Endothelial cell of umbilical vein (primary cell): ENCODE measurements at regions not wholly inside any gene's neighbourhood (a gene's known extent, or its start where the extent isn't known, plus 50 kb on each side); places are given as distances from the start of the nearest gene placed in this dataset.

Experiments
- BruUV-seq: library from RNA; stranded (reverse); fragments of 400-500 nt; replicated peaks from 2 replicates; lab custom pipeline; 2021; lab: Mats Ljungman, UMichigan
- CTCF ChIA-PET: fragments of 300-600, 350-600 bp; sonication (Branson Sonifier 250); formaldehyde crosslinking; loops from one replicate; lab custom pipeline; 2021; ENCODE audit warnings: antibody characterized with exemption, inconsistent platforms; lab: Charles Lee
- POLR2A ChIA-PET: fragments of 300-600, 350-600 bp; sonication (Branson Sonifier 250); formaldehyde crosslinking; loops from one replicate; lab custom pipeline; 2021; ENCODE audit warnings: antibody characterized with exemption, inconsistent platforms; lab: Charles Lee
- DNase-seq: peaks from one replicate; pipeline ENCODE4 v3.0.0-alpha.2; 2011; ENCODE audit warnings: low read depth, low spot score
- FAIRE-seq: peaks from 2 replicates; lab custom pipeline; 2011; peaks lifted over from hg19 to GRCh38; lab: Jason Lieb, UNC
- H2AFZ ChIP-seq: 2 replicates; pipeline ENCODE4 v1.6.0; 2012; ENCODE audit warnings: low read depth, low read length, control low read depth, inconsistent platforms
- H3K27ac ChIP-seq: 2 replicates; pipeline ENCODE4 v1.5.1; 2011; ENCODE audit warnings: low read depth, mild to moderate bottlenecking, control low read depth, low read length, moderate library complexity; ENCODE audit not compliant: insufficient read depth
- H3K27me3 ChIP-seq, 2 experiments: 2 replicates each; pipeline versions ENCODE4 v1.6.0 to v1.6.1; 2011; ENCODE audit warnings: low read length in 2 of 2, mixed read lengths in 1 of 2; ENCODE audit not compliant: control insufficient read depth in 2 of 2, insufficient read depth in 2 of 2
- H3K36me3 ChIP-seq, 2 experiments: 2 replicates in 1 of 2; 3 replicates in 1 of 2; pipeline ENCODE4 v1.5.1; 2011; ENCODE audit warnings: low read length in 2 of 2, mild to moderate bottlenecking in 1 of 2, moderate library complexity in 1 of 2; ENCODE audit not compliant: control insufficient read depth in 2 of 2, insufficient read depth in 2 of 2; ENCODE audit errors: extremely low read depth in 1 of 2
- H3K4me1 ChIP-seq: 3 replicates; pipeline ENCODE4 v1.5.1; 2011; ENCODE audit warnings: mild to moderate bottlenecking, low read length; ENCODE audit not compliant: control insufficient read depth, insufficient read depth; ENCODE audit errors: extremely low read depth
- H3K4me2 ChIP-seq: 2 replicates; pipeline ENCODE4 v1.6.1; 2011; ENCODE audit warnings: low read length, control low read depth, mixed read lengths; ENCODE audit not compliant: insufficient read depth
- H3K4me3 ChIP-seq, 3 experiments: fragments of 200-600 bp in 1 of 3; sonication (generic), shearing (Covaris generic) in 1 of 3; replicated peaks in 1 of 3; 2 replicates each; pipeline ENCODE4 v1.5.1; 2011 to 2016; ENCODE audit warnings: control low read depth in 3 of 3, low read length in 3 of 3, mild to moderate bottlenecking in 2 of 3, inconsistent platforms in 1 of 3, low read depth in 1 of 3, moderate library complexity in 1 of 3; ENCODE audit not compliant: insufficient read depth in 1 of 3
- H3K79me2 ChIP-seq: 2 replicates; pipeline ENCODE4 v1.6.0; 2012; ENCODE audit warnings: low read length, inconsistent platforms; ENCODE audit not compliant: control insufficient read depth, insufficient read depth
- H3K9ac ChIP-seq: replicated peaks from 2 replicates; pipeline ENCODE3; 2011; ENCODE audit warnings: low read length, control low read depth; ENCODE audit not compliant: insufficient read depth; ENCODE audit errors: extremely low read depth
- H3K9me1 ChIP-seq: replicated peaks from 3 replicates; pipeline ENCODE4 v1.6.0; 2011; ENCODE audit warnings: mild to moderate bottlenecking, low read length; ENCODE audit not compliant: control insufficient read depth, insufficient read depth; ENCODE audit errors: extremely low read depth
- H3K9me3 ChIP-seq: replicated peaks from 2 replicates; pipeline ENCODE4 v1.5.1; 2012; ENCODE audit warnings: low read length, inconsistent platforms; ENCODE audit not compliant: control insufficient read depth, insufficient read depth
- H4K20me1 ChIP-seq: replicated peaks from 2 replicates; pipeline ENCODE3; 2011; ENCODE audit warnings: mild to moderate bottlenecking, low read length; ENCODE audit not compliant: control insufficient read depth, insufficient read depth; ENCODE audit errors: extremely low read depth
- EZH2 ChIP-seq: IDR thresholded peaks from 2 replicates; pipeline ENCODE4 v1.6.1; 2012; ENCODE audit warnings: borderline replicate concordance, low read depth, mild to moderate bottlenecking, moderate library complexity, low read length, inconsistent platforms; ENCODE audit not compliant: severe bottlenecking
- FOS ChIP-seq: IDR thresholded peaks from 2 replicates; pipeline ENCODE4 v1.6.1; 2011; ENCODE audit warnings: mild to moderate bottlenecking, low read length, moderate library complexity, borderline replicate concordance; ENCODE audit not compliant: insufficient read depth
- GATA2 ChIP-seq: IDR thresholded peaks from 2 replicates; pipeline ENCODE4 v1.7.0; 2011; ENCODE audit warnings: low read depth, mild to moderate bottlenecking, moderate library complexity, mixed read lengths, low read length; ENCODE audit not compliant: insufficient read length, insufficient read depth
- JUN ChIP-seq: IDR thresholded peaks from 2 replicates; pipeline ENCODE4 v1.6.1; 2011; ENCODE audit warnings: borderline replicate concordance, low read depth; ENCODE audit not compliant: insufficient read length, insufficient read depth
- MAX ChIP-seq: IDR thresholded peaks from 2 replicates; pipeline ENCODE4 v1.6.1; 2011; ENCODE audit not compliant: insufficient read depth, insufficient read length
- MYC ChIP-seq: IDR thresholded peaks from one replicate; pipeline ENCODE4 v1.6.1; 2011; ENCODE audit warnings: mild to moderate bottlenecking, low read depth, low read length
- POLR2A ChIP-seq: IDR thresholded peaks from 2 replicates; pipeline ENCODE4 v1.6.1; 2012; ENCODE audit warnings: low read depth, mild to moderate bottlenecking, control low read depth, low read length
- POLR2AphosphoS5 ChIP-seq: IDR thresholded peaks from 2 replicates; pipeline ENCODE4 v1.6.1; 2012; ENCODE audit warnings: low read depth, mild to moderate bottlenecking, control low read depth, low read length, moderate library complexity; ENCODE audit not compliant: insufficient read depth
- dilution Hi-C: fragments of 300-500 bp; cut with MboI; formaldehyde crosslinking; loops from one replicate; pipeline ENCODE4 v1.15.0; 2019; ENCODE audit warnings: low sequenced_read_pairs; ENCODE audit not compliant: extremely low pct_ligation_motif_present
- intact Hi-C: fragments of 100-400 bp; cut with micrococcal nuclease; formaldehyde crosslinking; loops from one replicate; pipeline ENCODE4 v1.10.0; 2022
- TF ChIP-seq, protein P1 (sequence below), 2 donors: IDR thresholded peaks; 1 replicate in 1 of 2; 2 replicates in 1 of 2; pipeline ENCODE4 v1.5.1; 2011; ENCODE audit warnings: low read length in 2 of 2, mild to moderate bottlenecking in 2 of 2, moderate library complexity in 2 of 2, control low read depth in 1 of 2, inconsistent platforms in 1 of 2, low read depth in 1 of 2; ENCODE audit not compliant: insufficient read depth in 1 of 2; ENCODE audit errors: extremely low read depth in 1 of 2

DNA sequence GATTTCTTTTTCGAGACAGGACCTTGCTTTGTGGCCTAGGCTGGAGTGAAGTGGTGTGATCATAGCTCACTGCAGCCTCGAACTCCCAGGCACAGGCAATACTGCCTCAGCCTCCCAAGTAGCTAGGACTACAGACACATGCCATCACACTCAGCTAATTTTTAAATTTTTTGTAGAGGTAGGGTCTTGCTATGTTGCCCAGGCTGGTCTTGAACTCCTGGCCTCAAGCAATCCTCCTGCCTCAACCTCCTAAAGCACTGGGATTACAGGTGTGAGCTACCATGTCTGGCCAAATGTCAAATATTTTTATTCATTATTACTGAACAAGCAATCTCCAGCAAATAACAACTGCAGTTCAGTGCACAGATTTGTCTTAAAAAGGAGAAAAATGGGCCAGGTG lies 131.7 kb upstream of the IFNGR1 start:
- ChIA-PET CTCF (interaction anchor here (0.9 kb wide), 1 partner anchor 264 kb away, joined by 3 read pairs; no protein-coding TSS in a partner anchor), POLR2A (no interaction called here)
- no peak for DNase-seq
- TF ChIP-seq GATA2 (no peak), POLR2AphosphoS5 (no peak), POLR2A (no peak), JUN (no peak), EZH2 (no peak), MYC (no peak), MAX (no peak), FOS (no peak)
- TF ChIP-seq, protein P1, sequence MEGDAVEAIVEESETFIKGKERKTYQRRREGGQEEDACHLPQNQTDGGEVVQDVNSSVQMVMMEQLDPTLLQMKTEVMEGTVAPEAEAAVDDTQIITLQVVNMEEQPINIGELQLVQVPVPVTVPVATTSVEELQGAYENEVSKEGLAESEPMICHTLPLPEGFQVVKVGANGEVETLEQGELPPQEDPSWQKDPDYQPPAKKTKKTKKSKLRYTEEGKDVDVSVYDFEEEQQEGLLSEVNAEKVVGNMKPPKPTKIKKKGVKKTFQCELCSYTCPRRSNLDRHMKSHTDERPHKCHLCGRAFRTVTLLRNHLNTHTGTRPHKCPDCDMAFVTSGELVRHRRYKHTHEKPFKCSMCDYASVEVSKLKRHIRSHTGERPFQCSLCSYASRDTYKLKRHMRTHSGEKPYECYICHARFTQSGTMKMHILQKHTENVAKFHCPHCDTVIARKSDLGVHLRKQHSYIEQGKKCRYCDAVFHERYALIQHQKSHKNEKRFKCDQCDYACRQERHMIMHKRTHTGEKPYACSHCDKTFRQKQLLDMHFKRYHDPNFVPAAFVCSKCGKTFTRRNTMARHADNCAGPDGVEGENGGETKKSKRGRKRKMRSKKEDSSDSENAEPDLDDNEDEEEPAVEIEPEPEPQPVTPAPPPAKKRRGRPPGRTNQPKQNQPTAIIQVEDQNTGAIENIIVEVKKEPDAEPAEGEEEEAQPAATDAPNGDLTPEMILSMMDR (IDR thresholded peaks at IDR 0.05; ENCODE audit: extremely low read depth in 1 of 2, insufficient read depth in 1 of 2, low read depth in 1 of 2, low read length in 2 of 2) = no peak
- no TSS peak for BruUV-seq
- Histone ChIP-seq H3K9me3 (no peaks in the 10 kb centered on the region), H3K27me3 (peaks cover 0 to 3% of the 10 kb centered on the region in 2 experiments), H3K79me2 (no peaks in the 10 kb centered on the region), H4K20me1 (no peaks in the 10 kb centered on the region), H3K4me3 (no peak overlapping the region), H3K36me3 (no peaks in the 10 kb centered on the region), H3K4me2 (no peak overlapping the region), H3K27ac (no peak overlapping the region), H2AFZ (no peak overlapping the region), H3K9ac (no peak overlapping the region), H3K9me1 (no peaks in the 10 kb centered on the region), H3K4me1 (no peaks in the 10 kb centered on the region)
- no peak for FAIRE-seq
- dilution Hi-C loops = no loop called here
- intact Hi-C loops = no loop called here
